Suprapubic skin (tissue), 4 donors: ENCODE measurements at regions not wholly inside any gene's neighbourhood (a gene's known extent, or its start where the extent isn't known, plus 50 kb on each side); places are given as distances from the start of the nearest gene placed in this dataset.
A peak's percentile ranks its signal among the peaks of the same experiment; 100 is the strongest.

Source experiments
- DNase-seq, 2 donors: peaks; one replicate each; pipeline ENCODE4 v3.0.0-alpha.2; 2019; ENCODE audit warnings: low spot score in 2 of 2
- H3K27ac ChIP-seq: fragments of 200-600 bp; sonication (generic); one replicate; pipeline ENCODE4 v1.5.1; 2019
- H3K27me3 ChIP-seq: fragments of 200-600 bp; sonication (generic); one replicate; pipeline ENCODE4 v1.5.1; 2019
- H3K36me3 ChIP-seq: fragments of 200-600 bp; sonication (generic); one replicate; pipeline ENCODE4 v1.5.1; 2019
- H3K4me1 ChIP-seq: fragments of 200-600 bp; sonication (generic); one replicate; pipeline ENCODE4 v1.5.1; 2019
- H3K4me3 ChIP-seq: fragments of 200-600 bp; sonication (generic); one replicate; pipeline ENCODE4 v1.5.1; 2019; ENCODE audit warnings: mild to moderate bottlenecking
- H3K9me3 ChIP-seq: fragments of 200-600 bp; sonication (generic); one replicate; pipeline ENCODE4 v1.5.1; 2019
- CTCF ChIP-seq, 2 donors: fragments of 200-600 bp in 1 of 2; fragments of 450-650 bp in 1 of 2; sonication (generic) in 1 of 2; IDR thresholded peaks; one replicate each; pipeline ENCODE4 v1.5.1; 2016 to 2019; ENCODE audit warnings: antibody characterized with exemption in 2 of 2, mild to moderate bottlenecking in 1 of 2, moderate library complexity in 1 of 2
- EP300 ChIP-seq: sonication (generic); formaldehyde crosslinking; IDR thresholded peaks from one replicate; pipeline ENCODE4 v1.6.1; 2017; ENCODE audit warnings: antibody characterized with exemption
- POLR2A ChIP-seq, 2 donors: fragments of 450-650 bp; IDR thresholded peaks; one replicate each; pipeline ENCODE4 v1.6.1; 2017; ENCODE audit warnings: antibody characterized with exemption in 2 of 2, mild to moderate bottlenecking in 2 of 2, moderate library complexity in 2 of 2
- POLR2AphosphoS5 ChIP-seq, 3 donors: sonication (generic); formaldehyde crosslinking; IDR thresholded peaks; one replicate each; pipeline ENCODE4 v1.6.1; 2017; ENCODE audit warnings: antibody characterized with exemption in 3 of 3
- WGBS: methylation state at CpG from one replicate; pipeline ENCODE4 v1.1.5; 2018; 5-methylcytosine and 5-hydroxymethylcytosine counted together

DNA sequence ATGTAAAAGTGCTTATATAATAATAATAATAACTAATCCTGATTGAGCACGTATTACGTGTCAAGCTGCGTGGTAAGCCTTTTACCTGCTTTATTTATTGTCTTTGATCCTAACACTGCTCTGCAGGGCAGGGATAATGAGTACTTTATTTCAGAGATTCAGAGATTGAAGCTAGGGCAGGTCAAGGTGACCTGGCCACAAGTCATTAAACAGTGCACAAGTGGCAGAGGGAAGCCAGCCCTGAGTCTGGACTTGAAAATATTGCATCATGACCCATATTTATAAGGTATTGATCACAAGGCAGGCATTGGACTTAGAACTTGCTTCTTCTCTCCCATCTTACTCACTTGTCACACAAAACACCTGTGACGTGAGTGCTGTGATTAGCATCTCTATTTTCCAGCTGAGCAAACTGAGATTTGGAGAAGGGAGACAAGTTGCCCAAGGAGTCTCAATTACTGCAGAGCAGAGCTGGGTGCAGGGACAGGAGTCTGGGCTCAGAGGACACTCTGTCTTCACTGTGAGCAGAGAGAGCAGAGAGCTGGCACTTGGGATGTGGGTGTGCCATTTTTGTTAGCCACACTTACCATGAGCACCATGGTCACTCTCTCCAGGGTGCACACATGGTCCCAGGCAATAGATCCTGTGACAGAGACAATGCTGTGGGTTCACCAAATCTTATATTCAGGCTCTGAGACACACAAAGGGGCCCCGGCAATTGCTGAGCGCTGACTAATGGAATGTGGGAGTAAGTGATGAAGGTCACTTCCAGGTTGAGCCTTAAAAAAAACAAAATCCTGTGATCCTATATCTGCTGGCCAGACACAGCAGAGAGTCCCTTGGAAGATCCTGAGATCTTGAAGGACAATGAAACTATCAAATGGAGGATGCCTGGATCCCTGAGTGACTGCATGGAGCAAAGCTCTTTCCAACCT, 113.2 kb upstream of the MED13L start:
- no peaks in the 10 kb centered on the region for H3K9me3 ChIP-seq
- no peak for DNase-seq
- no peaks in the 10 kb centered on the region for H3K27me3 ChIP-seq
- peaks cover 18% of the 10 kb centered on the region for H3K4me1 ChIP-seq
- 66% methylated on average over 6 of the region's 6 CpGs for WGBS
- H3K36me3 ChIP-seq = no peaks in the 10 kb centered on the region
- H3K27ac ChIP-seq = peak overlapping the region; percentile 65
- TF ChIP-seq POLR2AphosphoS5 (IDR thresholded peaks at IDR 0.05) (no peak), EP300 (no peak), POLR2A (IDR thresholded peaks at IDR 0.05) (no peak), CTCF (IDR thresholded peaks at IDR 0.05) (no peak)
- no peak overlapping the region for H3K4me3 ChIP-seq

- Histone ChIP-seq H3K27ac (no peak overlapping the region), H3K4me3 (no peak overlapping the region), H3K4me1 (peaks cover 18% of the 10 kb centered on the region), H3K36me3 (no peaks in the 10 kb centered on the region), H3K27me3 (no peaks in the 10 kb centered on the region), H3K9me3 (no peaks in the 10 kb centered on the region)
- TF ChIP-seq POLR2A (IDR thresholded peaks at IDR 0.05) = no peak
- no peak for TF ChIP-seq CTCF (IDR thresholded peaks at IDR 0.05)
- no peak for TF ChIP-seq POLR2AphosphoS5 (IDR thresholded peaks at IDR 0.05)
- no peak for TF ChIP-seq EP300
- no peak for DNase-seq
- WGBS = 94% methylated on average over 3 of the region's 3 CpGs
Observed at GRCh38 chr12:116391501-116391900, 114.0 kb upstream of the MED13L start.

DNA sequence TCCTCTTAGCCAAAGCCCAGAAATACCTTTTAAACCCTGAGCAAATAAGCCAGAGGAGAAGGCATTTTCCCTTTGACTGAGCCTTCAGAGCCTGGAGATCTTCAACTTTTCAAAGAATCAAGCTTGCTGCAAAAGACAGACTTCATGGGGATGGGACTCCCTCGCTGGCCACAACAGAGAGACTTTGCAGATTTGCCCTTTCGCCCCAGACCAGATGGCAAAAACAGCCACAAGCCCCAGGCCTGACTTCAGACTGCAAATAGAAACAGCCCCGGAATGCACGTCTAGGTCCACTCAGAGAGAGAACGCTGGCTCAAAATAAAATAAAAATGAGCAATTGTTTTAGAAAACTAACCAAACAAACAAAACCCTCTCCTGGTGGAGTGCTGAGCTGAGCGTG, 114.6 kb upstream of the MED13L start:
- no peak overlapping the region for H3K27ac ChIP-seq
- peaks cover 18% of the 10 kb centered on the region for H3K4me1 ChIP-seq
- TF ChIP-seq POLR2AphosphoS5 (IDR thresholded peaks at IDR 0.05) (no peak), POLR2A (IDR thresholded peaks at IDR 0.05) (no peak)
- no peak overlapping the region for H3K4me3 ChIP-seq
- no peaks in the 10 kb centered on the region for H3K36me3 ChIP-seq
- WGBS = 88% methylated on average over 6 of the region's 6 CpGs
- H3K27me3 ChIP-seq = no peaks in the 10 kb centered on the region
- no peaks in the 10 kb centered on the region for H3K9me3 ChIP-seq
- DNase-seq = no peak

DNA sequence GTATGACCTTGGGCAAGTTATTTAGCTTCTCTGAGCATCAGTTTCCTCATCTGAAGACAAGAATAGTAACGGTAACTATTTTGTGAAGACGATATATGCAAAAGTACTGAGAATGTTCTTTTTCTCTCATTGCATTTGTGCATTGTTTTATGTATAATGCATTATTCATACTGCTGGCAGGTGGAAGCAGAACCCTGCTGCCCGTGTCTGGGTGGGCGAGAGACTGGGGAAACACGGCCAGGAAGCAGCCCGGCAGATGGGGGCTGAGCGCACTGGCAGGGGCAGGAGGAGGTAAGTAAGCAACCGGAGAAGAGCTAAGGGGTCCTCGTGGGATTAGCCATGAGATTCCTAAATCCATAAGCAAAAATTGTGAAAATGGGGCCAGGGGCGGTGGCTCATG, 115.8 kb upstream of the MED13L start:
- Histone ChIP-seq H3K4me1 (peaks cover 18% of the 10 kb centered on the region), H3K36me3 (no peaks in the 10 kb centered on the region), H3K4me3 (no peak overlapping the region), H3K9me3 (no peaks in the 10 kb centered on the region), H3K27me3 (no peaks in the 10 kb centered on the region), H3K27ac (no peak overlapping the region)
- TF ChIP-seq POLR2AphosphoS5 (IDR thresholded peaks at IDR 0.05) = no peak
- no peak for TF ChIP-seq POLR2A (IDR thresholded peaks at IDR 0.05)
- no peak for TF ChIP-seq EP300
- no peak for TF ChIP-seq CTCF (IDR thresholded peaks at IDR 0.05)
- no peak for DNase-seq
- 71% methylated on average over 10 of the region's 10 CpGs for whole genome bisulfite sequencing

- TF ChIP-seq POLR2AphosphoS5 (IDR thresholded peaks at IDR 0.05) (no peak), EP300 (no peak), POLR2A (IDR thresholded peaks at IDR 0.05) (no peak)
- Histone ChIP-seq H3K9me3 (no peaks in the 10 kb centered on the region), H3K36me3 (no peaks in the 10 kb centered on the region), H3K4me1 (peaks cover 17% of the 10 kb centered on the region), H3K27ac (no peak overlapping the region), H3K27me3 (no peaks in the 10 kb centered on the region), H3K4me3 (no peak overlapping the region)
- 87% methylated on average over 14 of the region's 14 CpGs for WGBS
- no peak for DNase-seq
Observed at GRCh38 chr12:116393859-116394650, 116.6 kb upstream of the MED13L start.

DNA sequence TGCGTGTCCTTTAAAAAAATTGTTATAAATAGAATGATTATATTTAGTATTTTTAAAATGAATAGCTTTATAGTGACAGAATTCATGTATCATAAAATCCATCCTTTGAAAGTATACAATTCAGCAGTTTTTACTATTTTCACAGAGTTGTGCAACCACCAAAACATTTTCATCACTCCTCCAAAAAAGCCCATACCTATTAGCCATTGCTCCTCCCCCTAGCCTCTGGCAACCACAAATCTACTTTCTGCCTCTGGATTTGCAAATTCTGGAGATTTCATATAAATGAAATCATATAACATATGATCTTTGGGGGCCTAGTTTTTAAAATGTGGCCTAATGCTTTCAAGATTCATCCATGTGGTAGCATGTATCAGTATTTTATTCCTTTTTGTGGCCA, 117.9 kb upstream of the MED13L start:
- Histone ChIP-seq H3K4me3 (no peak overlapping the region), H3K27me3 (no peaks in the 10 kb centered on the region), H3K27ac (no peak overlapping the region), H3K36me3 (no peaks in the 10 kb centered on the region), H3K9me3 (no peaks in the 10 kb centered on the region), H3K4me1 (peaks cover 6% of the 10 kb centered on the region)
- TF ChIP-seq POLR2A (IDR thresholded peaks at IDR 0.05) (no peak), EP300 (no peak), POLR2AphosphoS5 (IDR thresholded peaks at IDR 0.05) (no peak), CTCF (IDR thresholded peaks at IDR 0.05) (no peak)
- WGBS = 2% methylated on average over 1 of the region's 1 CpG
- no peak for DNase-seq
